HK-2 (cell line): ENCODE measurements at regions not wholly inside any gene's neighbourhood (a gene's known extent, or its start where the extent isn't known, plus 50 kb on each side); places are given as distances from the start of the nearest gene placed in this dataset.

Experiments used
- DNase-seq: peaks from one replicate; pipeline ENCODE4 v3.0.0-alpha.2; 2018; ENCODE audit not compliant: unreplicated experiment

DNA sequence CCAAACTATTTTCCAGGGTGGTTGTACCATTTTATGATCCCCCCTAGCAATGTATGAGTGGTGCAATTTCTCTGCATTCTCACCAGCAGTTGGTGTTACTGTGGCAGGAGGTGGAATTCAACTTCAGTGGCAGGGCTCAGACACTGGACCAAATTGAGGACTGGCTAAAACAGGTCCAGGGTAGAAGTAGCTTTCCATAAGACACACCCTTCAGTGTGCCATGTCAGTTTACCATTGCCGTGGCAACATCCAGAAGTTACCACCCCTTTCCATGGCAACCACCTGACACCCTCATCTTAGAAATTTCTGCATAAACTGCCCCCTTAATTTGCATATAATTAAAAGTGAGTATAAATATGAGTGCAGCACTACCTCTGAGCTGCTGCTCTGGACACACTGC, 180.7 kb upstream of the GGTLC1 start:
- no peak for DNase-seq

DNA sequence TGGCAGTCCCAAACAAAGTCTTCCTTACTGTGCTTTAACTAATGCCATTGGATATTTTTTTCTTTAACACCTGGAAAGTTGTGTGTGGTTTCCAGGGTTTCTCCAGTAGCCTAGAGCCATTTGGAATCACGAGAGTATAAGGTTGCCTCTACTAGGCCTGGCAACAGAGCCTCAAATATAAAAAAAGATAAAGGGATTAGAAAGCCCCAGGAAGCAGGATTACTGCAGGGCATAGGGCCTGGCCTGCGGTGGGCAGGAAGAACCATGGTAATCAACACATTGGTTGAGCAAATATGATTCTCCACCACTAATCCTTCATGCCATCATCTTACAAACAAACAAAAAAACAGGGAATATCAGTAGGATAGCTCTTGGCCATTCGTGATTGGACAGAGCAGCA, 177.8 kb upstream of the GGTLC1 start:
- DNase-seq, result no peak

DNA sequence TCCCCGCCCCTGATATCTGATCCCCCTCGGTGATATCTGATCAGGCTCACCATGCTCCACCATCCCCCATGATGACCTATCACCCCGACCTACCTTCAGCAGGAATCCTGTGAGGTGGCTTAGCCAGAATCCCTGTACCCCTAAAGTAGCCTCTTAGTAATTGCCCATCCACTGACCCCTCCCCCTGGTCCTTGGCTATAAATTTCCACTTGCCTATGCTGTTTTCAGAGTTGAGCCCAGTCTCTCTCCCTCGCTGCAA, 177.5 kb upstream of the GGTLC1 start:
- no peak for DNase-seq

DNA sequence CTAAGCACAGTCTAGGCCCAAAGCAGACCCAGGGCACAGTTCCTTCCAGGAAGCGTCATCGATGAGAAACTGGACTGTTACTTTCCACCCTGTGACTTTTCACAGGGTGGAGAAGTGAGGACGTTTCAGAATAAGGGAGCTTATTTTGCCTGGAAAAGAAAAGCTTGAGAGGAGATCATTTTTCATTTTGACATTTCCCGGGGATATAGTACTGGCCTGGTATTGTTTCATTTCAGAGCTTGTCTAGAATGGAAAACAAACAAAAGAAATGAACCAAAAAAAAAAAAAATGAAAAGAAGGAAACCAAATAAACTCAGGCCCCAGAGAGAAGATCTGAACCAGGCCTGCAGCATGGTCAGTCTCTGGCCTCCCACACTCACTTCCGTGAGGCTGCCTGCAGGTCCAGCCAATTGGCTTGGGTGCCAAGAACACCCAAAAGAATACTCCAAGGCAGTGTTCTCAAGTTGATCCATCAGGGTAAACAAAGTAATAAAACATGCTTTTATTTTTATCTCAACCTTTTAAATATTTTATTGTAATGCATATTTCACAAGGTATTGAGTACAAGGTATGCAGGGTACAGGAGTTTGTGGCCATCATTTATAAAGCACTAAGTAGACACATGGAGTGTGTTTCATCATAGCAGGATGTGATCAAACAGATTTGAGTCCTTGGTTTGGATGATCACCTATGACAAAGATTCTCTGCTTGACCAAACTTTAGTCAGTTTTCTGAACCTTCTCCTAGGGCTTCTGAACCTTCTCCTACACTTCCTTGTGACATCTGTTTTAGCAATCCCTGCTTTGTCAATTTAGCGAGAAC, 176.9 kb upstream of the GGTLC1 start:
- no peak for DNase-seq

DNA sequence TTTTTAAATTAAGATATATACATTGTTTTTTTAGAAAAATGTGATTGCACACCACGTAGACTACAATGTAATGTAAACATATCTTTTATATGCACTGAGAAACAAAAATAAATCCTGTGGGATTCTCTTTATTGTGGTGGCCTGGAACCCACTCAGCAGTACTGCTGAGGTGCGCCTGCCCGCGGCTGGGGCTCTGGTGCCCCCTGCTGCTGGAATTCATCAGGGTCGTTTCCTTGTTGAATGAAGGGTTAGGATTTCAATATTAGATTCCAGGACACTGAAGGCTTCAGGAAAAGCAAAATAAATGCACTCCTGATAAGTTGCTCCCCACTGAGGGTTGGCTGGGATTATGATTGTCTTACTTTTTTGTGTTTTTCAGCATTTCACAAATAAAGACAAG, 175.8 kb upstream of the GGTLC1 start:
- peak; percentile 13 for DNase-seq

DNA sequence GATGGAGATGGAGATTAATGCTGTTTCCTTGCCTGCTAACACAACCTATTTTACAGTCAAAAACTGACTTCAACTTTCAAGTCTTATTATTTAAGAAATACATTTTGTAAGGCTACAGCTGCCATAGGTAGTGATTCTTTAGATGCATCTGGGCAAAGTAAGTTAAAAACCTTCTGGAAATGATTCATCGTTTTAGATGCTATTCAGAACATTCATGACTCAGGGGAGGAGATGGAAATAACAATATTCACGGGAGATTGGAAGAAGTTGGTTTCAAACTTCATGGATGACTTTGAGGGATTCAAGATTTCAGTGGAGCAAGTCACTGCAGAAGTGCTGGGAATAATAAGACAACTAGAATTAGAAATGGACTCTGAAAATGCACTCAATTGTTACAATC, 174.9 kb upstream of the GGTLC1 start:
- no peak for DNase-seq

DNA sequence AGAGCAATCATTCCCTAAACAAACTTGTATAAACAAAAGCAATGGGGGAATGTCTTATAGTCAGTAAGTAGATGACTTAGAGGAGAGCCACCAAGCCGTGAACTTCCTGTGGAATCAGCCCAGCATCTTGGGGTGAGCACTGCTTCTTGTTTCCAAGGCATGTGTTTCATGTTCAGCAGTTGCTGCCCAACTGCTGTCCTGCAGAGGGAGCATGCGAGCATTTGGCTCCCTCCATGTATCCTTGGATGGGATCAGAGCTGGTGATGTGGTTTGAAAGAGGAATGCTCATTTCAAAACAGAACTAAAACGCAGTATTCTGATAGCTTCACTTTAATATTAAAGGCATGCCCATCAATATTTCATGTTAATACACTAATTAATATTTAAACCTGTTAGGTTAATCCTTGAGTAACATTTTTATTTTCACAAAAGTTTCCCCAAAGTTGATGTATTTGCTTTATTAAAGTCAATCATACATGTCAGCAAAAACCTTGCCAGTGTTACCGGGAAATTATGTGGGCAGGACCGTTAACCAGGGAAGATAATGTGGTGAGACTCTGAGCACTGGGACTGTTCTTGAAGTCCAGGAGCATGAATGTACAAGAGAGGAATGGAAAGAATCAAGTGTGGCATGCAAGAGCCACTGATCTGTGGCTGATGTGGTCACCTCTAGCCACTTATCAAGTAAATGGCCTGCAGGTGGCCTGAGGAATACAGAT, 172.1 kb upstream of the GGTLC1 start:
- DNase-seq, result peak; percentile 26

DNA sequence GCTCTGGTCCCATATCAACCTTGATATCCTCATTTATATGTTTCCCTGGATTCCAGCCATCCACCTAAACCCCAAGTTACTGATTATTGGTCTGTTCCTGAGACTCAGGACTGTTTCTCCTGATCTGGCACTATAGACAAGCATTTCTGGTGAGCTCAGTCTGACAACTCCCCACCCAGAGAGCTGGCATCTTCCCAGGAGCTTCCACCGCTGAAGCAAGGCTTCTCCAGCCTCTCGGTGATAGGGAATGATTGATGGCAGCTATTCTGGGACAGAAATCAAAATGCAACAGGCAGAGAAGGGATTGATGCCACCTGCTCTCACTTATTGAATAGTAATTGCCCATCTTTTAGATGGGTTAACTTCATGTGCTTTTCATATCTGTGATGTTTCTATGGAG, 169.7 kb upstream of the GGTLC1 start:
- DNase-seq, result no peak

DNA sequence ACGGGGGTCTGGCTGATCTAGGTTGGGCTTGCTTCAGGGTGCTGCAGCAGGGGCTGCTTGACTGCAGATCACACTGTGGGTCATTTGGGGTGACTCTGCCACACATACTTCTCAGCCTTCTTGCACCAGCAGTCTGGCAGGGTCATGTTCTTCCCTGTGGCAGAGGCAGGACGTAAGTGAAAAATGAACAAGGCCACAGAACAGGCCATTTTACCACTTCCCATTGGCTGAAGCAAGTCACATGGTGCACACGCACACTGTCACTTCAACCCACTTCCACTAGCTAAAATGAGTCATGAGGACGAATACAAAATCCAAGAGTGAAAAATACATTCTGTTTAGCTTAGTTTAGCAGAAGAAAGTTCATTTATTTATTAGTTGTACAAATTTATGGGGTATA, 168.6 kb upstream of the GGTLC1 start:
- DNase-seq, result no peak

DNA sequence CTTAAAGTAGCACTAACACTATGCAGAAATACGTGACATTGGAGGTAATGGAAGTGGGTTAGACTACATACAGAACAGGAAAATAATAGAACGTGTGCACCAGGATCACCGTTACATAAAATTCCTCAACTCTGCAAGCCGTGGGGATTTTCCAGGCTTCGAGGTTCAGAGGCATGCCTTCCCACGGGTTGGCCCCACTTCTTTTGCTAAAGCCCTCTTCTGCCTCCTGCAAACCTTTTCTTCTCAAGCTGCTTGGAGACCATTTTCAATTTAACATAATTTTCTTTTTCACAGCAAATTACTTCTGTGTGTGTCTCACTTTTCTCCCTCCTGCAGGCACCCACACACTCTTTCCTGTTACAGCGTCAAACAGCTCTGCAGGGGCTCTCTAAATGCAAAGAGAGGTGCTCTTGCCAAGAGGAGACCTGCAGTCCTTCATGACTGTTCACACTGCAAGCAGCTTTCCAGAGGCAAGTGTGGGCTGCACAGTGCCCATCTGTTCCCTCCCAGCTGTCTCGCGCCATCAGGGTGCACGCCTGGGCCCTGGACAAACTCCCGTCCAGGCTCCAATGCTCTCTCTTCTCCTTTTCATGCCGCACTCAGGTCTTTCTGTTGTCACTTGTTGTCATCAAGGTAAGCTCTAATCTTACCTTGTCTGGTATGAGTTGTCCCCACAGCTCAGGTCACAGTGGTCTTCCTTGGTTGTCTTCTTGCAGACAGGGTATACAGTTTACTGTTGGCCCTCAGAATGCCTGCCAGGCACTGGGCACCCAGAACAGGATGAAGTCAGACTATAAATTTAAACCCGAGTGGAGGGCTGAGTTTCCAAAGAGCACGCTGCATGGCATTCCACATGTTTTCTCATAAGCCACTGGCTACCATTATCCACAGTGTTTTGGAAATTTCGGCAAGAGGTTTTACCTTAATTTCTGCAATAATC, 164.8 kb upstream of the GGTLC1 start:
- no peak for DNase-seq

DNA sequence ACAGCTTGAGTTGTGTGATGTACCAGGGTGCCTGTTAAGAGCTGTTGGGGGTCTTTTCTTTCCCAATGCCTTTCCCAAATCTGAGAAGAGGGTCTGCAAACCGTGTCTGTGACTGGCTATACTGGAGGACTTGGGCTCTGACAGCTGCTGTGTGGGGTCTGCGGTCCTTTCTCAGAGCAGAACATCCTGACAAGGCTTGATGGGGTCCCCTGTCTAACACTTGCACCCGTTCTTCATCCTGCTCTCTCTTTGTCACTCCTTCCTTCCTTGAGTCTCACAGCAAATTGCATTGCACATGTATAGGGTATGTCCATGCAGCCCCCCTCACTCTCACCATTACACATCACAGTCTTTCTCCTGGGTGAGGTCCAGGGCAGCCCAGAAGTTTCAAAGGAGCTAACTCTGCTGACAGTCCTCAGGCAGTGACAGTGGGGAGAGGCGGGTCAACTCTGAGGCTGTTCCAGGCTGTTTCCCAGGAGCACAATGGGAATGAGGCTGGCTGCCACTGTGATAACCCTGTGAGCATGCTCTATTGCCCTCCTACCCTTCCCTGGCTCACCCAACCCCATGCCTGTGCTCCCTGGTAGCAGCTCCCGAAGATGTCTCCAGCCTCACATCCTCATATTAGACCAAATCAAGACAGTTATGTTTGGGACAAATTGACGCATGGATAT, 163.2 kb upstream of the GGTLC1 start:
- DNase-seq, result no peak

DNA sequence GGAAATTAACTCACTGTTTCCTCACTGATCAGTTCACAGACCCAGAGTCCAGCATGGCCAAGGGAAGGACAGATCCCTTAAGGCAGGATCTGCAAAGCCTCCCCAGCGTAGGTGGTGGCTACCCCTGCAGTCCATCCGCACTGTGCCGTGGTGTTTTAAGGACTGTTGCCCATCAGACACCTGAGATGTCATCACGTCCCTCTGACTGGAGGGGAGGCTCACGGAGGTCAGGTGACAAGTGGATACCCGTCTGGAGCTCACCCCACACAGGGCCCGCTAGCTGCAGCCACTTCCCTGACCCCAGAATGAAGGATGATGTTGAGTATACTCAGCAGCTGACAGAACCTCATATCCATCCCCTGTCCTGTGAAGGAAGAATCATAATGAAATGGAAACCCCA, 161.8 kb upstream of the GGTLC1 start:
- no peak for DNase-seq

DNA sequence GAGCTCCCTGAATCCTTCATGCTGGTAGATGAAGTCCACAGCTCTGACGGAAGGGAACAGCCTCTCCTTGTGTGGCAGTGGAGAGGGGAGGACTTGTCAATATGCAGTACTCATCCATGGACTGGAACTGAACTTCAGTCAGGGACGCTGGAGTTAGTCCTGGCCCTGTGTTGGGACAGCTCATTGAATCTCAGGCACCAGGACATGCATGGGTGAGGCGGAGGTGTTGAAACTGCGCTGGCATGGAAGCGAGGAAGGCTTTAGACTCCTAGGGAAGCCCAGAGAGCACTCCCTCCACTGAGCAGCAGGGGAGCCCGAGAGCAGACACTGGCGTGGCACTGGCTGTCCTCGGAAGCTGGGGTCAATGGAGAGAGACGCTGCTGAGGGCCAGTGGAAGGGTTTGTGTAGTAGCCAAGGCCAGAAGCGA, 161.3 kb upstream of the GGTLC1 start:
- DNase-seq, result peak; percentile 26

DNA sequence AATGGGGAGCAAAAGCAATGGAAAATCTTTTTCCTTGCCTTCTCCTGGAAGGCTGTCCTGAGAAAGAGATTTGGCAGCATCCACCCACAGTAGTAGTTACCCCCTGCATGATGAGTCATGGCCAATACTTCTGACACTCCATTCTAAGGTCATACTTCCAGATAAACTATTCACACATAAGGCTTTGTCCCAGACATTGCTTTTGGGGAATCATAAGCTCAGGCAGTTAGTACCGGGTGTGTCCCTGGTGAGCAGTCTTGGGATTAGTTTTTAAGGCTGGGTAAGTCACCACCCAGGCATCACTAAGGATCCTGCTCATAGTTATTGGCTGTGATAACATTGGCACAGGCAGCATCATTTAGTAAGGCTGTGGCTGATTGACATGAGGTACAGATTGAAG, 160.6 kb upstream of the GGTLC1 start:
- no peak for DNase-seq

DNA sequence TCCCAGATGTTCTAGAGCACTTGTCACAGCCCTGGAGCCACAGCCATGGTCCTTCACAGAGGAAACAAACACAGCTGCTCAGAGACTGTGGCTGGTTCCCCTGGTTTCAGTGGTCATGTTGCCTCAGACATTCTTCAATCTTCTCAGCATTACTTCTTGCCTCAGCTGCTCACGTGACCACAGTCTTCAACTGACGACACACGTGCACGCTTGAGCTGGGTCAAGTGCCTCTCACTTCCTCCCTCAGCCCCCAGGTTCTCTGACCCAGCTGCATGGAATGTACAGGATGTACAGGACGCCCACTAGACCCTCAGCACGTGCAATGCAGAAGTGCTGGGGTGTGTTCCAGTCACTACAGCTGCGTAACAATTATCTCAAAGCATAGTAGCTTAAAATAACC, 159.8 kb upstream of the GGTLC1 start:
- no peak for DNase-seq

DNA sequence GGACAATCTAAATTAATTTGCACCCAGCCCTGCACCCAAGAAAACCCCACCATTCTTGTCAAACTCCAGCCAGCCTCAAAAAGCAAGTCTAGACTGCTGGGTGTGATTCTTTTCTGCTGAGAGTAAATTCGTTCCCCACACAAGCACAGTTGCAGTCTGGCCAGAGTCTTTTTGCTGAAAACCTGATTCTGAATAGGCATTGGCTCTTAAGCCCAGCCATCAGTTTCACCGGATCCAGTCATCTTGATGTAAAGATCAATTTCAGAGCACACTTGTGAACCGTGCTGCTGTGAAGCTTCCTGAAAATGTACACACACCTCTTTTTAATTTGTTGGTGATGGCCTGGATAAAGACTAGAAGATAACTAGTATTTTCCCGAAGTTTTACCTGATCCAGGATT, 159.4 kb upstream of the GGTLC1 start:
- DNase-seq, result no peak

DNA sequence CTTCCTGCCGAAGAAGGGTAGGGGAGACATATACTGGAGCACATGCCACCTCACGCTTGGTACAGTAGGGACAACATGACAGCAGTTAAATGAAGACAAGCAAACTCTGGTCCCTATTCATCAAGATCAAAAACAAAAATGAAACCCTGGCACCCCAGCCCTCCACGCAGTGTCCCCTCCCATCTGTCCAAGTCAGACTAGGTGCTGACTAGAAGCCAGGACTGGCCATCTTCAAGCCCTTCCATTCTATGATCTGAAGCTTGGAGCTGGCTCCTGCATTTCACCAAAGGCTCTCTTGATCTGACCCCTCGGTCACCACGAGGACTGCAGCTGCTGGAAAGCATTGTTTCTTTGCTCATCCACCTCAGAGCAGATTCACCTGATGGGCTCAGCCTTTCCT, 158.9 kb upstream of the GGTLC1 start:
- DNase-seq, result no peak

DNA sequence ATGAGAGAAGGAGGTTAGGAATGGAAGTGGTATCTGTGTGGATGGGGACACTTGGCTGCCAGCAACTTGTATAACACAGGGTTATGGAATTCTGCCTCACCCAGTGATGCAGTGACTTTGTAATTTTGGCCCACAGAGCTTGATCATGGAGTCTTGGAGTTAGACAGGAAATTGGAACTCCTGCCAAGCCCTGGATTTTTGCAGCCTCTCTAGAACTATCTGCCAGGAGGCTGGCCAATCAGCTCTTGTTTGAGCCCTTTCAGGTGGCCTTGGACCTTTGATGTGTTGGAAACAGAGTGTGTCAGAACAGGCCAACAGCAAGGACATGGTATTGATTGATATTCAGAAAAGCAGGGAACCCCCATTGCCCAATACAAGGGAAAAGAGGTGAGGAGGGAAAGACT, 157.7 kb upstream of the GGTLC1 start:
- no peak for DNase-seq

DNA sequence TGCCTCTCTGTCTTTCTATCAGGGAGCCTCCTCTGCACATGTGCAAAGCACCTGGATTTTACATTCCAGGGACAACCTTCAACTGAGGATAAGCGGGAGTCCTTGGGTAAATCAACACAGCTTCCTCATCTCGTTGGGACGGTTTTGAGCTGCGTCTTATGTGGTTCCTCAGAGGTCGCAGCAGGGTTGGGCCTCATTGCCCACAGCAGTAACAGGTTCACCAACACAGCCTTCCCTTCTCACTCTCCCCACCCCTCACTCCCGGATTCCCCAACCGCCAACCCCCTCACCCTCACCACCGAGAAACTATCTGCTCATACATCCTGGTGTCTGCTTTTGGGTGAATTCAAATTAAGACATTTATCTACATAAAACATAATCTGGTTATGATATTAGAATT, 155.8 kb upstream of the GGTLC1 start:
- DNase-seq, result no peak

DNA sequence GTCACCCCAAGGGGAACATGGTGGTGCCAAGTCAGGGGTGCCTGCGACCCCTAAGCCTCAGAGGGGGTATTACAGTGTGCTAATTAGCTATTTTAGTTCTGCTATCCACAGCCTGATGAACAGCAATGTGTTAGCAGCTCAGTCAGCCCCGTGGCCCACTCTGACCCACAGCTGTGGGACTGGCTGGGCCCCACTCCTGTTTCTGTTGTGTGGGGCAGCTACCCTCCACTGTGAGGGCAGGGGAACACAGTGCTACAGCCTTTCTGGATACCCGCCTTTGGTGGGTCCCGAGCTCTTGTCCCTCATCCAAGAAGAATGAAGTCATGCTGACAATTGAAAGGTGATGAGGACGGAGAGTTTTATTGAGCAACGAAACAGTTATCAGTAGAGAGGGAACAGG, 152.5 kb upstream of the GGTLC1 start:
- no peak for DNase-seq

DNA sequence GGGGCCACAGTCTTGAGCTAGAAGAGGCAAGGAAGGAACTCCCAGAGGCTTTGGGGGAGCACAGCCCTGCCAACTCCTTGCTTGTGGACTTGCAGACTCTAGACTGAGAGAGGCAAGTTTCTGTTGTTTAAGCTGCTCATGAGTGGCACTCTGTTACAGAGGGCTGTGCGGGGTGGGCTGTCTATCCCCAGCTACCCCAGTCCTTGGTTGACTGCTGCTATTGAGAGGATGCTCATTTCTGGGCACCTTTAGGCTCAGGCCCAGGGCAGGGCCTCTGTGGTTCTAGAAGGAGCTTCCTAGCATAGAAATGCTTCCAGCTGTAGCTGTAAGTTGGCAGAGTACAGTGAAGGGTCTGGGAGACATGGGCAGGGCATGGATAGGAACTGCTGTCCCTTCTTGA, 151.3 kb upstream of the GGTLC1 start:
- DNase-seq, result no peak

DNA sequence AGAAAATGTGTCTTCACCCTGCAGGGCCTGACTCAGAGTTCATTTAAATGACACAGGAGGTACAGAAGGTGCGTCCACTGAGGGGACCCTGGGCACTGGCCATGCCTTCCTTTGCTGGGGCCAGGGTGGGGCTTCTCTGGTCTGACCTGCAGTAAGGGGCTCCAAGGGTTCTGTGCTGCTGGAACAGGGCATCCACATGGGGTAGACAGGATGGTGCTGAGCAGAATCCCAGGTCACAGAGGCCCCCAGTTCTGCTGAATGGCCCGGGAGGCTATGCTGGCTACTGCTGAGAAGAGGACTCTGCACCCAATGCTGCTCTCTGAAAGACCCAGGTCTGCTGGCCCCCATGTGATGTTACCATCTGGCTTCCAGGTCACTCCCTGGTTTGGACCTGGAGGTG, 150.4 kb upstream of the GGTLC1 start:
- DNase-seq, result no peak
